ENCODE measurements at regions not wholly inside any gene's neighbourhood (a gene's known extent, or its start where the extent isn't known, plus 50 kb on each side); places are given as distances from the start of the nearest gene placed in this dataset.

GRCh38 chr2:11009176-11009575 lies 97.4 kb downstream of the KCNF1 start:
- no peak for DNase-seq (ENCODE audit: low read depth, low spot score)
- Histone ChIP-seq H3K27me3 (ENCODE audit: insufficient read depth, insufficient read length) (no peaks in the 10 kb centered on the region), H3K36me3 (ENCODE audit: insufficient read depth, insufficient read length, low read length) (no peaks in the 10 kb centered on the region), H3K9ac (ENCODE audit: insufficient read length, low read depth) (no peak overlapping the region), H3K4me3 (ENCODE audit: insufficient read length, low read depth) (no peak overlapping the region), H3K4me1 (ENCODE audit: insufficient read depth, insufficient read length) (peaks cover 4% of the 10 kb centered on the region), H3K9me3 (ENCODE audit: insufficient read depth, low read length) (no peaks in the 10 kb centered on the region)
- TF ChIP-seq SUZ12 (IDR thresholded peaks at IDR 0.05; ENCODE audit: extremely low read depth, insufficient read depth, insufficient read length): no peak
- no peak for TF ChIP-seq YY1 (IDR thresholded peaks at IDR 0.05; ENCODE audit: insufficient read depth, insufficient read length)
- TF ChIP-seq ZNF274 (IDR thresholded peaks at IDR 0.05; ENCODE audit: low read depth, low read length): no peak

GRCh38 chr2:11009891-11010290 lies 98.2 kb downstream of the KCNF1 start:
- no peaks in the 10 kb centered on the region for H3K36me3 ChIP-seq (ENCODE audit: insufficient read depth, insufficient read length, low read length)
- DNase-seq (ENCODE audit: low read depth, low spot score): no peak
- no peak overlapping the region for H3K9ac ChIP-seq (ENCODE audit: insufficient read length, low read depth)
- H3K9me3 ChIP-seq (ENCODE audit: insufficient read depth, low read length): no peaks in the 10 kb centered on the region
- H3K4me1 ChIP-seq (ENCODE audit: insufficient read depth, insufficient read length): peaks cover 4% of the 10 kb centered on the region
- TF ChIP-seq YY1 (IDR thresholded peaks at IDR 0.05; ENCODE audit: insufficient read depth, insufficient read length) (no peak), SUZ12 (IDR thresholded peaks at IDR 0.05; ENCODE audit: extremely low read depth, insufficient read depth, insufficient read length) (no peak), ZNF274 (IDR thresholded peaks at IDR 0.05; ENCODE audit: low read depth, low read length) (no peak)
- H3K27me3 ChIP-seq (ENCODE audit: insufficient read depth, insufficient read length): no peaks in the 10 kb centered on the region
- H3K4me3 ChIP-seq (ENCODE audit: insufficient read length, low read depth): no peak overlapping the region

GRCh38 chr2:11011359-11011758 lies 99.6 kb downstream of the KCNF1 start:
- no peak for TF ChIP-seq SUZ12 (IDR thresholded peaks at IDR 0.05; ENCODE audit: extremely low read depth, insufficient read depth, insufficient read length)
- TF ChIP-seq YY1 (IDR thresholded peaks at IDR 0.05; ENCODE audit: insufficient read depth, insufficient read length): no peak
- TF ChIP-seq ZNF274 (IDR thresholded peaks at IDR 0.05; ENCODE audit: low read depth, low read length): no peak
- Histone ChIP-seq H3K9ac (ENCODE audit: insufficient read length, low read depth) (no peak overlapping the region), H3K9me3 (ENCODE audit: insufficient read depth, low read length) (no peaks in the 10 kb centered on the region), H3K27me3 (ENCODE audit: insufficient read depth, insufficient read length) (no peaks in the 10 kb centered on the region), H3K36me3 (ENCODE audit: insufficient read depth, insufficient read length, low read length) (no peaks in the 10 kb centered on the region), H3K4me1 (ENCODE audit: insufficient read depth, insufficient read length) (peaks cover 4% of the 10 kb centered on the region), H3K4me3 (ENCODE audit: insufficient read length, low read depth) (no peak overlapping the region)
- DNase-seq (ENCODE audit: low read depth, low spot score): no peak

- Histone ChIP-seq H3K9me3 (ENCODE audit: insufficient read depth, low read length) (no peaks in the 10 kb centered on the region), H3K36me3 (ENCODE audit: insufficient read depth, insufficient read length, low read length) (no peaks in the 10 kb centered on the region), H3K4me3 (ENCODE audit: insufficient read length, low read depth) (no peak overlapping the region), H3K27me3 (ENCODE audit: insufficient read depth, insufficient read length) (no peaks in the 10 kb centered on the region), H3K9ac (ENCODE audit: insufficient read length, low read depth) (no peak overlapping the region), H3K4me1 (ENCODE audit: insufficient read depth, insufficient read length) (peaks cover 4% of the 10 kb centered on the region)
- TF ChIP-seq YY1 (IDR thresholded peaks at IDR 0.05; ENCODE audit: insufficient read depth, insufficient read length): no peak
- TF ChIP-seq SUZ12 (IDR thresholded peaks at IDR 0.05; ENCODE audit: extremely low read depth, insufficient read depth, insufficient read length): no peak
- no peak for TF ChIP-seq ZNF274 (IDR thresholded peaks at IDR 0.05; ENCODE audit: low read depth, low read length)
- DNase-seq (ENCODE audit: low read depth, low spot score): no peak
These were observed 100.5 kb downstream of the KCNF1 start for GRCh38 chr2:11012131-11012693.

- DNase-seq (ENCODE audit: low read depth, low spot score): no peak
- no peak overlapping the region for H3K9ac ChIP-seq (ENCODE audit: insufficient read length, low read depth)
- no peak overlapping the region for H3K4me3 ChIP-seq (ENCODE audit: insufficient read length, low read depth)
- peaks cover 1% of the 10 kb centered on the region for H3K4me1 ChIP-seq (ENCODE audit: insufficient read depth, insufficient read length)
- no peak for TF ChIP-seq YY1 (IDR thresholded peaks at IDR 0.05; ENCODE audit: insufficient read depth, insufficient read length)
- no peaks in the 10 kb centered on the region for H3K36me3 ChIP-seq (ENCODE audit: insufficient read depth, insufficient read length, low read length)
- no peaks in the 10 kb centered on the region; the same call in 1 of the 2 replicates for H3K9me3 ChIP-seq (ENCODE audit: insufficient read depth, low read length)
- no peaks in the 10 kb centered on the region for H3K27me3 ChIP-seq (ENCODE audit: insufficient read depth, insufficient read length)
These were observed 101.5 kb downstream of the KCNF1 start for GRCh38 chr2:11013196-11013595.

GRCh38 chr2:11014026-11014425 lies 102.3 kb downstream of the KCNF1 start:
- no peaks in the 10 kb centered on the region for H3K27me3 ChIP-seq (ENCODE audit: insufficient read depth, insufficient read length)
- H3K9ac ChIP-seq (ENCODE audit: insufficient read length, low read depth): no peak overlapping the region
- H3K36me3 ChIP-seq (ENCODE audit: insufficient read depth, insufficient read length, low read length): no peaks in the 10 kb centered on the region
- peaks cover 3% of the 10 kb centered on the region for H3K4me1 ChIP-seq (ENCODE audit: insufficient read depth, insufficient read length)
- no peak overlapping the region for H3K4me3 ChIP-seq (ENCODE audit: insufficient read length, low read depth)
- TF ChIP-seq SUZ12 (IDR thresholded peaks at IDR 0.05; ENCODE audit: extremely low read depth, insufficient read depth, insufficient read length): no peak
- TF ChIP-seq ZNF274 (IDR thresholded peaks at IDR 0.05; ENCODE audit: low read depth, low read length): no peak
- TF ChIP-seq YY1 (IDR thresholded peaks at IDR 0.05; ENCODE audit: insufficient read depth, insufficient read length): no peak
- no peak for DNase-seq (ENCODE audit: low read depth, low spot score)
- no peaks in the 10 kb centered on the region; the same call in 1 of the 2 replicates for H3K9me3 ChIP-seq (ENCODE audit: insufficient read depth, low read length)

- Histone ChIP-seq H3K36me3 (ENCODE audit: insufficient read depth, insufficient read length, low read length) (no peaks in the 10 kb centered on the region), H3K9ac (ENCODE audit: insufficient read length, low read depth) (no peak overlapping the region), H3K27me3 (ENCODE audit: insufficient read depth, insufficient read length) (no peaks in the 10 kb centered on the region), H3K4me1 (ENCODE audit: insufficient read depth, insufficient read length) (peaks cover 2% of the 10 kb centered on the region), H3K9me3 (ENCODE audit: insufficient read depth, low read length) (no peaks in the 10 kb centered on the region; the same call in 1 of the 2 replicates), H3K4me3 (ENCODE audit: insufficient read length, low read depth) (no peak overlapping the region)
- TF ChIP-seq ZNF274 (IDR thresholded peaks at IDR 0.05; ENCODE audit: low read depth, low read length) (no peak), YY1 (IDR thresholded peaks at IDR 0.05; ENCODE audit: insufficient read depth, insufficient read length) (no peak), SUZ12 (IDR thresholded peaks at IDR 0.05; ENCODE audit: extremely low read depth, insufficient read depth, insufficient read length) (no peak)
- no peak for DNase-seq (ENCODE audit: low read depth, low spot score)
These were observed 105.1 kb downstream of the KCNF1 start for GRCh38 chr2:11016735-11017388.

Data from NT2/D1 (cell line).